ENCODE measurements at regions not wholly inside any gene's neighbourhood (a gene's known extent, or its start where the extent isn't known, plus 50 kb on each side); places are given as distances from the start of the nearest gene placed in this dataset.

DNA sequence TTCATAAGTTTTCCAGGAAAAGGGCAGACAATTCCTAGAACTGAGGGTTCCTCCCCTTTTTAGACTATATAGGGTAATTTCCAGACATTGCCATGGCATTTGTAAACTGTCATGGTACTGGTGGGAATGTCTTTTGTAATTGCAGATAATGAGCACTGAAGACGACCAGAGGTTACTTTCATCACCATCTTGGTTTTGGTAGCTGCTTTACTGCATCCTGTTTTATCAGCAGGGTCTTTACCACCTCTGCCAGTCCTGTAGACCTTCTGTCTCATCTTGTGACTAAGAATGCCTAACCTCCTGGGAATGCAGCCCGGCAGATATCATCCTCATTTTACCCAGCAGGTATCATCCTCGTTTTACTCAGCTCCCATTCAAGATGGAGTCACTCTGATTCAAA is 583.9 kb upstream of the KLHL29 start:
- no peak for DNase-seq

DNA sequence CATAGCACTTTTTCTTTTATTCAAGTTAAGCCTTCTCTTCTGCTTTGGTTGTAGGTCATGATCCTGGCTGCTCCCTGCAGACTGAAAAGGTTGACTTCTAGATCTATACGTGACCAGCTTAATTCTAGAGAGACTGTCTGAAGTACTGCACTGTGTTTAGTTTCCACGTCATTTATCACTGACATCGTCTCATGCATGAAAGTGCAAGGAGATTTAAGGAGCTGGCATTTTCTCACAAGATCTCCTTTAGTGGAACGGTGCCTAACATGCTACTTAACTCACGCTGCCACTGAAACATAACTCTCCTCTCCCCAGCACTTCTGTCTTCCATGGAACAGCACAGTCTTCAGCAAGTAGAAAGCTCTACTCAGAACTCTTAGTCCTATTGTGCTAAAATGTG is 583.0 kb upstream of the KLHL29 start:
- DNase-seq, result no peak

DNA sequence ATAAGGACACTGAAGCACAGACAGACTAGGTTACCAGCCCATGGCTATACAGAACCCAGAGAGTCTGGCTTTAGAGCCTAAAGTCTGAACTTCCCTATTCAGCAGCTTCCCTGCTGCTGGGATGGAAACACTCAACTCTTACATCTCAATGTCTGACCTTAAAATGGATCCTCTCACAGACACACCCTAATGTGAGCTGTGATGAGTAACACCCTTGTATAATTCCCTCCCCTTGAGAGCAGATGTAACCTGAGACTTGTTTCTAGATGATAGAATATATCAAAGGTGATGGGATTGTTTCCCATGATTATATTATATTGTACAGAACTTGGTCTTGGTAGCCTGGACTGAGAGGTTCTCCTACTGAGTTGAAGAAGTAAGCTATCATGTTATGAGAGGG is 577.1 kb upstream of the KLHL29 start:
- no peak for DNase-seq

DNA sequence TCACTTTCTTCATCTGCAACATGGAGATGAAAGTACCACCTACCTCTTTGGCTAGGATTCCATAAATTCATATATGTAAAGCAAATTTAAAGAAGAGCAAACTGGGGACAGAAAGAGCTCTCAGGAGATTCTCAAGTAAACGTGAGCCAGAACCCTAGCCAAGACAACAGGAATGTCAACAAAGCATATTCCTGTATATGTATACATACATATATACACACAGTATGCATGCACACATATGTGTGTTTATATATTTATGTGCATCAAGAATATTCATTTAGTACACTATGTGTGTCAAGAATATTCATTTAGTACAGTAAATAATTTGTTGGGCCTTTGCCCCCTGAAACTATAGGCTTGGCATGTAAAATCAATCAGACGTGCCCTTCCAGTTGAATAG is 574.4 kb upstream of the KLHL29 start:
- no peak for DNase-seq

GRCh38 chr2:22812065-22812680 is 572.8 kb upstream of the KLHL29 start:
- no peak for DNase-seq

- no peak for DNase-seq
Observed at GRCh38 chr2:22817197-22817596, 567.8 kb upstream of the KLHL29 start.

DNA sequence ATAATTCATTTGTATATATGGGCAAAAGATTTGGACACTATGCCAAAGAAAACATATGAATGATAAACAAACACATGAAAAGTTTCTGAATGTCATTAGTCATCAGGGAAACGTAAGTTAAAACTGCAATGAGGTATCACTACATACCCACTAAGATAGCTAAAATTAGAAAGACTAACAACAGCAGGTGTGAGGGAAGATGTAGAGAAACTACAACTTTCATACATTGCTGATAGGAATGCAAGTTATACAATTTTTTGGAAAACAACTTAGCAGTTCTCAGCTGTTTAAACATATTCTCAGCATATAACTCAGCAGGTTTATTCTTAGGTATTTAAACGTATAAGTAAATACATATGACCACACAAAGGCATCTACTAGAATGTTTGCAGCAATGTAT is 563.5 kb upstream of the KLHL29 start:
- DNase-seq, result no peak

DNA sequence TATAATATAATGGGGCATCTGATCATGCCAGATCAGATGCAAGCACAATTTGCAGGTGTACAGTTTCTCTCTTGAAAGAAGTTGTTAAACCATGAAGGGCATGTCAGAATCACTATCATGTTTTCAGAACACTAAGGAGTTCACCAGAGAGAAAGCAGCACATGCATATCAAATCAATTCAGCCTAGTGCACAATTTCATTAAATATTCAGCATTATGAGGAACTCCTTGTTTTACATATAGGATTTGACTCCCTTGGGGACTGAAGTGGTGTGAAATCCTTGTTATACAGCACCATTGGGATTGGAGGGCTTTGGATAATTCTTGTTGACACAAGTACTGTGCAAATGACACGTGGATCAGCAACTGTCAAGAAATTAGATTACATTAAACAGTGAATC is 562.1 kb upstream of the KLHL29 start:
- DNase-seq, result no peak

DNA sequence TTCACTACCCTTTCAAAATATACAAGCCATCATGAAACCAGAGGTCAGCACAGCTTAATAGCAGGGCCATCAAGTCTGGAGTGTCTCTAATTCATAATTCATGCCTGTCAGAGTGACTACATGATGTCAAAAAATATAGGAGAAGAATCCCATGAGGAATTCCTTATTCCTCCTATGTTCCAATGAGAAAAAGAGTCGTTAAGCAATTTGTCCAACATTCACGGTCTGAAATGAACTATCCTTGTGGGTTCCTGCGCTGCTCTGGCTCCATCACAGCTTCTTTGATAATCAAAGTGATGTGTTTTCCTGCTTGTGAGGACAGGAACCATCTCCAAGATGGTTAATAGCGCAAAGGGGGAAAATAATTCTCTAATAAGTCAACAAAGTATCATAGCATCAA is 560.4 kb upstream of the KLHL29 start:
- no peak for DNase-seq

GRCh38 chr2:22826703-22827102 is 558.3 kb upstream of the KLHL29 start:
- DNase-seq, result no peak

GRCh38 chr2:22829791-22830190 is 555.2 kb upstream of the KLHL29 start:
- no peak for DNase-seq

DNA sequence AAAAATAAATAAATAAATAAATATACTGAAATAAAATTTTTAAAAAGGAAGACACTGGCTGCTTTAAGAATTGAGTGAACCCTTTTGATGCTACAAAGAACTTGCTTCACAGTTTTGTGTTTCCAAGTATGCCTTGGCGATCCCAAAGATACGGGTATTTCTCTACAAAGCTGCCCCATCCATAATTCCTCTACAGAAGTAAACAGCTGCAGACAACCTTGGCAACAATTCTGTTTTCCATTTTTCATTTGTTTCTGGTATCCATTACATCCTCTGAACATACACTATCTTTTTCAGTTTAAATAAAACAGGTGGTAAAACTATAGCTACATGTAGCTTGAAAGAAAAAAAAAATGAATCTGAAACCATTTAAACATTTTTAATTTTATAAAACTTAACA is 552.8 kb upstream of the KLHL29 start:
- no peak for DNase-seq

DNA sequence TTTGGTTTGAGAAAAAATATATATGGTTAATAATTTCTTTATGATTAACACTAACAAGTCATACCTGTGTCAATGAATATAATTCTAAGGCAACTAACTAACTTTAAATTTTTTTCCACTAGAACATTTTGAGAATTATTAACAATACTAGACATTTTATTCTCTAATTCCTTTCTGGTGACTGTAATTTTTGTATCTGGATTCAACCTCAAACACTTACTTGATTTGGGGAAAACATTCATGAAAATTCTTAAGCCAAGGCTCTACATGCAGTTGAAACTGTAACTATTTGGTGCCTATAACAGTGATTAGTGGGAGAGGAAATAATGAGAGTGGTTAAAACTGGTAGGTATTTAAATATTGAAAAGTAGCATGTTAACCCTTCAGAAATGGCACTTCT is 546.5 kb upstream of the KLHL29 start:
- DNase-seq, result no peak

GRCh38 chr2:22842205-22842869 is 542.6 kb upstream of the KLHL29 start:
- DNase-seq, result no peak

- no peak for DNase-seq
Observed at GRCh38 chr2:22843919-22844537, 541.0 kb upstream of the KLHL29 start.

GRCh38 chr2:22850310-22850709 is 534.7 kb upstream of the KLHL29 start:
- no peak for DNase-seq

- no peak for DNase-seq
Observed at GRCh38 chr2:22854588-22854987, 530.4 kb upstream of the KLHL29 start.

DNA sequence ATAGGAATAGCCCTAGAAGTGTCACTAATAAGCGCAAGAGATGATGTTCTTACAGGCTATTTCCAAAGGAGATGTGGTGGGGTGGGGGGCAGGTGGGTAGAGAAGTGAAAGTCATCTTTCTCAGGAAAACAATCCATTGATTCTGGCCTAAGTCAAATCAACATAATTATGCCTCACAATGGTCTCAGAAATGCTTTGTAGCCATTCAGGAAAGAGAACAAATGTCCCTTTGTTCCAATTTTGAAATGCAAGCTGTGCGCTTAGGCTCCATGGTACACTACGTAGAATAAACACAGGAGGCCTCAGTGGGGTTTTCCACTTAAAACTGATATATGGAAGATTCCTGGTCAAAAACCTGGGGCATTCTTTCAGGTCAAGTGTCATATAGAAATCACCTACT is 529.9 kb upstream of the KLHL29 start:
- DNase-seq, result no peak

GRCh38 chr2:22855761-22856184 is 529.2 kb upstream of the KLHL29 start:
- no peak for DNase-seq

DNA sequence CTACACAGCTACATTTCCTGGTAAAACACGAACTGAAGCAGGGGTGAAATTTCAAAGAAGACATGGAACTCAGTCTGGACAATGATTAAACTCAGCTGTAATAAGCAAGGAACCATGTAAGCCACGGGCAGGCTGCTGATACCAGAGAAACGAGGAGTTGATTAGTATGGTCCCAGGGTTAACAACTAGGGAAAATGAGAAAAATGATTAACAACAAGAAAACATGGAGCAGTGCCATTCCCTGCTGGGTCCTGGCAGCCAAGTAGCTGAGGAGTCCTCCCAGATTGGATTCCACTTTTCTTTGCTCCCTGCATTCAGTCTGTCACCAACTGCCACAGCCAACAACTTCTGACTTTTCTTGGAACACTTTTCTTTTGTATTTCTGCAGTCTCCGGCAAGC is 517.0 kb upstream of the KLHL29 start:
- no peak for DNase-seq

DNA sequence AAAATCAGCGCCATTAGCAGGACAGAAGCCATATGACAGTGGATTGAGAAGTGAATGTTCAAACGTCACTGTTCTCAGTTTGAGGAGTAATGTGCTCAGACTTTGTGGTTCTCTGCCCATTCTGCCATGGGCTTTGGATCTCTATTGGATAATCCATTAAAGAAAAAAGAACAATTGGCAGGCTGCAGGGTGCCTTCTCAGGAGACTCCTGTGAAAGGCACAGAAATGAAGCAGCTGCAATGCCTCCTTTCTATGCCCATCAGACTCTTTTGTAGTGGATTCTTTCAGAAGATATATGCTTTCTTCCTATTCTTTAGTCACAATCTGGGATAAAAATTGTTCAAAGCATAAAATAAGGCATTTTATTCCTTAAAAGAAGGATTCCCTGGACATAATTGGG is 506.9 kb upstream of the KLHL29 start:
- no peak for DNase-seq

GRCh38 chr2:22879009-22879863 is 505.7 kb upstream of the KLHL29 start:
- DNase-seq, result no peak

DNA sequence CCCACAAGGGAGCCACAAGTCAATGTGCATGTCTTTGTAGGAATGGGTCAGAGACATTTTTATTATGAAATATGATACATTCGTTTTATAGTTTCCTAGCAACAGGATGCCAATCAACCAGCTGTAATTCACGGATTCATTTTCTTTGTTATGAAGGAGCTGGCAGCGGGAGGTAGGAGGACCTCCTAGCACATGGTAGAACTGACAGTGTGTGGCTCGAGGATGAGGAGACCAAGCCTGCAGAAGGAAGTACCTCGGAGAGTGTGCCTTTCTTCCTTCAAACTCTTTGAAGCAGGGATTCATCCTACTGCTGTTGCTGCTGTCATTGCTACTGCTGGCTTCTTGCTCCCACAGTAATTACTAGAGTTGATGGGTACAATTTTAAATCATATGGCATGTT is 504.8 kb upstream of the KLHL29 start:
- no peak for DNase-seq

GRCh38 chr2:22882011-22882410 is 503.0 kb upstream of the KLHL29 start:
- DNase-seq, result no peak
